Adrenal gland (tissue), 9 donors: ENCODE measurements at regions not wholly inside any gene's neighbourhood (a gene's known extent, or its start where the extent isn't known, plus 50 kb on each side); places are given as distances from the start of the nearest gene placed in this dataset.

Experiments
- DNase-seq, 7 donors: peaks; one replicate each; pipeline ENCODE4 v3.0.0-alpha.2; 2019 to 2020
- H3K27ac ChIP-seq, 5 donors: fragments of 200-600 bp; sonication (generic) in 4 of 5; 1 replicate in 3 of 5; 2 replicates in 2 of 5; pipeline versions ENCODE4 v1.5.1 to v1.8.0; 2016 to 2020; ENCODE audit warnings: mild to moderate bottlenecking in 1 of 5
- H3K27me3 ChIP-seq: fragments of 200-600 bp; 2 replicates; pipeline ENCODE4 v1.8.0; 2021
- H3K36me3 ChIP-seq, 2 donors: fragments of 200-600 bp; replicated peaks in 1 of 2; 1 replicate in 1 of 2; 2 replicates in 1 of 2; pipeline versions ENCODE4 v1.5.1 to v1.8.0; 2018 to 2022
- H3K4me1 ChIP-seq, 2 donors: fragments of 200-600 bp; replicated peaks in 1 of 2; 1 replicate in 1 of 2; 2 replicates in 1 of 2; pipeline versions ENCODE4 v1.5.1 to v1.8.0; 2018 to 2021
- H3K4me3 ChIP-seq, 4 donors: fragments of 200-600 bp; sonication (generic) in 3 of 4; one replicate each; pipeline ENCODE4 v1.5.1; 2016 to 2018
- H3K9me3 ChIP-seq, 3 donors: fragments of 200-600 bp; sonication (generic) in 1 of 3; replicated peaks in 1 of 3; 1 replicate in 2 of 3; 2 replicates in 1 of 3; pipeline versions ENCODE4 v1.5.1 to v1.8.0; 2016 to 2021
- CTCF ChIP-seq, 6 experiments: fragments of 450-650 bp in 4 of 6; fragments of 200-600 bp in 2 of 6; sonication (generic) in 1 of 6; IDR thresholded peaks; 1 replicate in 5 of 6; 2 replicates in 1 of 6; pipeline versions ENCODE4 v1.5.1 to v1.8.0; 2016 to 2021; ENCODE audit warnings: antibody characterized with exemption in 6 of 6, mild to moderate bottlenecking in 2 of 6, moderate library complexity in 1 of 6
- POLR2A ChIP-seq, 2 donors: fragments of 450-650 bp; IDR thresholded peaks; one replicate each; pipeline ENCODE4 v1.6.1; 2017; ENCODE audit warnings: antibody characterized with exemption in 2 of 2, mild to moderate bottlenecking in 2 of 2, moderate library complexity in 1 of 2
- WGBS, 4 donors: extraction: QIAGEN DNeasy Blood & Tissue Kit in 2 of 4; methylation state at CpG; one replicate each; pipeline versions ENCODE4 v1.1.5 to v1.1.7; 2013 to 2017; 5-methylcytosine and 5-hydroxymethylcytosine counted together
- intact Hi-C, 2 donors: fragments of 100-400 bp; cut with DNase I; formaldehyde crosslinking; loops; one replicate each; pipeline versions ENCODE4 v1.14.1 to v1.15.0; 2022 to 2023
- donor health status: healthy with polysubstance abuse.
- donor health status: Bipolar disorder and iron deficiency.
- donor health status: DM: yes; HTN: yes; CAD: no.
- donor health status: DM: no; HTN: no; CAD: no.
- donor health status: DM: no; HTN: no; CAD: no.

- no peak overlapping the region for H3K4me3 ChIP-seq
- WGBS, 4 donors, result 64 to 87% (median 79%) methylated on average over 1 of the region's 1 CpG
- no peaks in the 10 kb centered on the region for H3K4me1 ChIP-seq
- intact Hi-C loops, result no loop called here
- no peak overlapping the region for H3K27ac ChIP-seq
- DNase-seq, result no peak
- no peak for TF ChIP-seq POLR2A (IDR thresholded peaks at IDR 0.05)
- no peak for TF ChIP-seq CTCF (IDR thresholded peaks at IDR 0.05)
- H3K27me3 ChIP-seq, result no peaks in the 10 kb centered on the region
- no peaks in the 10 kb centered on the region for H3K36me3 ChIP-seq
- no peaks in the 10 kb centered on the region for H3K9me3 ChIP-seq
Observed at GRCh38 chr5:20692913-20693312, 704.9 kb upstream of the CDH18 start.

GRCh38 chr5:20683241-20683940 is 695.4 kb upstream of the CDH18 start:
- no peak overlapping the region for H3K27ac ChIP-seq
- no peaks in the 10 kb centered on the region for H3K9me3 ChIP-seq
- H3K4me1 ChIP-seq, result no peaks in the 10 kb centered on the region
- no peak for DNase-seq
- H3K36me3 ChIP-seq, result no peaks in the 10 kb centered on the region
- intact Hi-C loops, result no loop called here
- no peaks in the 10 kb centered on the region for H3K27me3 ChIP-seq
- TF ChIP-seq POLR2A (IDR thresholded peaks at IDR 0.05) (no peak), CTCF (IDR thresholded peaks at IDR 0.05) (no peak)
- H3K4me3 ChIP-seq, result no peak overlapping the region
- 77 to 89% (median 84%) methylated on average over 5 of the region's 5 CpGs for WGBS, 4 donors

- no peaks in the 10 kb centered on the region for H3K9me3 ChIP-seq
- H3K27ac ChIP-seq, result no peak overlapping the region
- H3K4me3 ChIP-seq, result no peak overlapping the region
- DNase-seq, result no peak
- no peaks in the 10 kb centered on the region for H3K36me3 ChIP-seq
- intact Hi-C loops, result no loop called here
- H3K27me3 ChIP-seq, result no peaks in the 10 kb centered on the region
- WGBS, 4 donors, result 68 to 78% (median 70%) methylated on average over 5 of the region's 5 CpGs
- TF ChIP-seq CTCF (IDR thresholded peaks at IDR 0.05), result no peak
- TF ChIP-seq POLR2A (IDR thresholded peaks at IDR 0.05), result no peak
- H3K4me1 ChIP-seq, result no peaks in the 10 kb centered on the region
Observed at GRCh38 chr5:20680718-20681302, 692.8 kb upstream of the CDH18 start.

GRCh38 chr5:20678814-20679298 is 690.9 kb upstream of the CDH18 start:
- no peaks in the 10 kb centered on the region for H3K36me3 ChIP-seq
- peak in 4 of 7 donors; percentile 13 to 22 (median 17) for DNase-seq
- intact Hi-C loops, result no loop called here
- H3K4me1 ChIP-seq, result no peaks in the 10 kb centered on the region
- H3K9me3 ChIP-seq, result no peaks in the 10 kb centered on the region
- no peaks in the 10 kb centered on the region for H3K27me3 ChIP-seq
- WGBS, 4 donors, result 78 to 96% (median 86%) methylated on average over 1 of the region's 1 CpG
- no peak overlapping the region for H3K4me3 ChIP-seq
- H3K27ac ChIP-seq, result no peak overlapping the region
- no peak for TF ChIP-seq CTCF (IDR thresholded peaks at IDR 0.05)
- TF ChIP-seq POLR2A (IDR thresholded peaks at IDR 0.05), result no peak
